HCT116 (cell line): ENCODE measurements at regions not wholly inside any gene's neighbourhood (a gene's known extent, or its start where the extent isn't known, plus 50 kb on each side); places are given as distances from the start of the nearest gene placed in this dataset.

Source experiments
- ATAC-seq: fragments of 200-7000 bp; cut with Tn5 transposase; 2 replicates; pipeline ENCODE4 v1.9.1; 2020; ENCODE audit warnings: mild to moderate bottlenecking, moderate library complexity
- BruUV-seq: library from RNA; stranded (reverse); fragments of 400-500 nt; replicated peaks from 2 replicates; lab custom pipeline; 2021; lab: Mats Ljungman, UMichigan
- CTCF ChIA-PET: fragments of 300-600 bp; sonication (Branson Sonifier 250); formaldehyde crosslinking; loops from one replicate; lab custom pipeline; 2021; ENCODE audit warnings: antibody characterized with exemption; lab: Charles Lee
- POLR2A ChIA-PET: fragments of 300-600, 350-600 bp; sonication (Branson Sonifier 250); formaldehyde crosslinking; loops from one replicate; lab custom pipeline; 2021; ENCODE audit warnings: antibody characterized with exemption; lab: Charles Lee
- RAD21 ChIA-PET, 2 experiments: fragments of 300-600 bp; sonication (Branson Sonifier 250); formaldehyde crosslinking; loops; one replicate each; lab custom pipeline; 2023; ENCODE audit warnings: low total read pairs in 2 of 2; ENCODE audit not compliant: uncharacterized antibody in 2 of 2, unreplicated experiment in 2 of 2, low non-redundant PET in 1 of 2; lab: Charles Lee
- DNase-seq: peaks from one replicate; pipeline ENCODE4 v3.0.0-alpha.2; 2010; ENCODE audit warnings: low read depth, low spot score
- H2AFZ ChIP-seq: fragments of 200-600 bp; shearing (Covaris generic), sonication (generic); 2 replicates; pipeline ENCODE4 v1.6.1; 2017; ENCODE audit warnings: low read depth, mixed run types, mixed read lengths, antibody characterized with exemption, low read length; ENCODE audit not compliant: poor library complexity, severe bottlenecking
- H3K27ac ChIP-seq: 2 replicates; pipeline ENCODE4 v1.5.1; 2012; ENCODE audit warnings: low read depth, low read length
- H3K27me3 ChIP-seq: fragments of 200-600 bp; sonication (generic); 2 replicates; pipeline ENCODE4 v1.6.1; 2016; ENCODE audit warnings: mixed run types, low read length, mixed read lengths; ENCODE audit not compliant: insufficient read depth
- H3K36me3 ChIP-seq, 2 experiments: fragments of 200-500 bp in 1 of 2; fragments of 200-600 bp in 1 of 2; sonication (Bioruptor generic) in 1 of 2; sonication (generic) in 1 of 2; 2 replicates each; pipeline versions ENCODE4 v1.5.1 to v1.6.1; 2014 to 2016; ENCODE audit warnings: low read length in 2 of 2, inconsistent platforms in 1 of 2, mixed read lengths in 1 of 2, mixed run types in 1 of 2; ENCODE audit not compliant: insufficient read depth in 2 of 2, control insufficient read depth in 1 of 2
- H3K4me1 ChIP-seq, 2 experiments: fragments of 200-600 bp in 1 of 2; sonication (generic) in 1 of 2; 2 replicates each; pipeline versions ENCODE4 v1.5.1 to v1.6.1; 2012 to 2017; ENCODE audit warnings: low read length in 2 of 2, inconsistent platforms in 1 of 2, mild to moderate bottlenecking in 1 of 2, mixed read lengths in 1 of 2, mixed run types in 1 of 2, moderate library complexity in 1 of 2; ENCODE audit not compliant: insufficient read depth in 2 of 2, control insufficient read depth in 1 of 2
- H3K4me2 ChIP-seq: fragments of 200-600 bp; sonication (generic); 2 replicates; pipeline ENCODE4 v1.6.1; 2017; ENCODE audit warnings: mixed run types, low read length, mixed read lengths
- H3K4me3 ChIP-seq, 2 experiments: fragments of 200-600 bp in 1 of 2; sonication (generic) in 1 of 2; replicated peaks in 1 of 2; 2 replicates each; pipeline ENCODE4 v1.5.1; 2011 to 2016; ENCODE audit warnings: low read length in 2 of 2, control low read depth in 1 of 2, low read depth in 1 of 2, mild to moderate bottlenecking in 1 of 2, mixed read lengths in 1 of 2, mixed run types in 1 of 2
- H3K79me2 ChIP-seq: fragments of 200-600 bp; sonication (generic); 2 replicates; pipeline ENCODE4 v1.6.1; 2017; ENCODE audit warnings: mild to moderate bottlenecking, mixed run types, low read length, moderate library complexity, mixed read lengths; ENCODE audit not compliant: insufficient read depth
- H3K9ac ChIP-seq: fragments of 200-600 bp; sonication (generic); 2 replicates; pipeline ENCODE4 v1.6.1; 2016; ENCODE audit warnings: low read length, mixed read lengths
- H3K9me2 ChIP-seq: fragments of 200-600 bp; sonication (generic), shearing (Covaris generic); 2 replicates; pipeline ENCODE4 v1.6.1; 2017; ENCODE audit warnings: mixed run types, mild to moderate bottlenecking, moderate library complexity; ENCODE audit not compliant: insufficient read depth
- H3K9me3 ChIP-seq, 2 experiments: fragments of 200-500 bp in 1 of 2; fragments of 200-600 bp in 1 of 2; sonication (Bioruptor generic) in 1 of 2; sonication (generic) in 1 of 2; 2 replicates each; pipeline ENCODE4 v1.6.1; 2014 to 2017; ENCODE audit warnings: low read length in 2 of 2, mixed read lengths in 2 of 2, inconsistent platforms in 1 of 2, low read depth in 1 of 2, mild to moderate bottlenecking in 1 of 2, mixed run types in 1 of 2, moderate library complexity in 1 of 2; ENCODE audit not compliant: control insufficient read depth in 1 of 2, insufficient read depth in 1 of 2
- H4K20me1 ChIP-seq: fragments of 200-600 bp; sonication (generic), shearing (Covaris generic); 2 replicates; pipeline ENCODE4 v1.6.1; 2017; ENCODE audit warnings: mixed run types, mild to moderate bottlenecking, moderate library complexity; ENCODE audit not compliant: insufficient read depth
- CBX3 ChIP-seq: IDR thresholded peaks from 2 replicates; pipeline ENCODE4 v1.6.1; 2012; ENCODE audit warnings: low read depth
- CEBPB ChIP-seq: IDR thresholded peaks from 2 replicates; pipeline ENCODE4 v1.6.1; 2012; ENCODE audit warnings: low read depth
- EGR1 ChIP-seq: IDR thresholded peaks from 2 replicates; pipeline ENCODE4 v1.6.1; 2012; ENCODE audit warnings: low read depth
- ELF1 ChIP-seq: IDR thresholded peaks from 2 replicates; pipeline ENCODE4 v1.6.1; 2012; ENCODE audit warnings: low read depth, borderline replicate concordance
- EZH2 ChIP-seq: fragments of 200-600 bp; sonication (generic); IDR thresholded peaks from 2 replicates; pipeline ENCODE4 v1.6.1; 2017; ENCODE audit warnings: antibody characterized with exemption, mixed run types
- EZH2phosphoT487 ChIP-seq: fragments of 200-600 bp; IDR thresholded peaks from 2 replicates; pipeline ENCODE4 v1.6.1; 2018; ENCODE audit warnings: antibody characterized with exemption, borderline replicate concordance
- POLR2A ChIP-seq: IDR thresholded peaks from 2 replicates; pipeline ENCODE4 v1.7.0; 2011; ENCODE audit warnings: borderline replicate concordance; ENCODE audit not compliant: insufficient read depth, insufficient read length; ENCODE audit errors: extremely low read depth
- POLR2AphosphoS5 ChIP-seq: IDR thresholded peaks from 2 replicates; pipeline ENCODE4 v1.6.1; 2011; ENCODE audit warnings: mild to moderate bottlenecking, low read depth, low read length, moderate library complexity
- RAD21 ChIP-seq: IDR thresholded peaks from 2 replicates; pipeline ENCODE4 v1.6.1; 2012; ENCODE audit warnings: low read depth, mild to moderate bottlenecking
- YY1 ChIP-seq: IDR thresholded peaks from 2 replicates; pipeline ENCODE4 v1.6.1; 2011; ENCODE audit warnings: low read length, low read depth, moderate library complexity, mild to moderate bottlenecking; ENCODE audit not compliant: insufficient replicate concordance; ENCODE audit errors: extremely low read depth
- ZFX ChIP-seq: fragments of 450-650 bp; IDR thresholded peaks from 2 replicates; pipeline ENCODE4 v1.6.1; 2017
- intact Hi-C: fragments of 100-400 bp; cut with micrococcal nuclease; formaldehyde crosslinking; loops from 2 replicates; pipeline ENCODE4 v1.10.0; 2022
- TF ChIP-seq, protein P1 (sequence below), 3 experiments: fragments of 200-600 bp in 1 of 3; sonication (generic) in 1 of 3; IDR thresholded peaks in 2 of 3; conservative IDR thresholded peaks in 1 of 3; 2 replicates each; pipeline ENCODE4 v1.5.1; 2012 to 2017; ENCODE audit warnings: low read depth in 2 of 3, low read length in 2 of 3, antibody characterized with exemption in 1 of 3, borderline replicate concordance in 1 of 3, control low read depth in 1 of 3, mild to moderate bottlenecking in 1 of 3, mixed read lengths in 1 of 3, mixed run types in 1 of 3, moderate library complexity in 1 of 3; ENCODE audit not compliant: insufficient read depth in 1 of 3
- TF ChIP-seq, protein P2 (sequence below): IDR thresholded peaks from 2 replicates; pipeline ENCODE4 v1.6.1; 2011; ENCODE audit warnings: mild to moderate bottlenecking, low read length, moderate library complexity; ENCODE audit not compliant: insufficient replicate concordance; ENCODE audit errors: extremely low read depth

DNA sequence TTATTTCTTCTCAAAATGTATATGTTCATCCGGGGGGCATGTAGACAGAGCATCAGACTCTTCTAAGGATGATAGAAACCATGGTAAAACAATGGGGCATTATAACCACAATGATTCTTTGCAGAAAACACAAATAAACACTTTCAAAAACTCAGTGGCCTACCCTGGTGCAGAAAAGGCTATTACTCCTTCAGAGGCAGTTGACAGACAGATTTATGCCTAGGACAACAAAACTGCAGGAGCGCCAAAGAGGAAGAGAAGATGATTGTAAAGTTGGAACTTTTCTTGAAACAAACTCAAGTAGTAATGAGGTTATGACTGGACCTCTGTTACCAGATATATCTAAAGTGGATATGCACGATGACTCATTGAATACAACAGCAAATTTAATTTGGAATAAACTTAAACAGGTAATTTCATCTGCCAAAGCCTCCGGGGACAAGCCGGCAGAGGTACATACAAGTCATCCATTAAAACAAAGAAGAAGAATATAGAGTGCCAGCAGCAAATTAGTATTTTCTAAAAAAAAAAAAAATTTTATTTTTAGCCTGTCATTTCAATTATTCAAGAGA lies 1068.4 kb upstream of the INTU start:
- no peaks in the 10 kb centered on the region for H3K79me2 ChIP-seq
- intact Hi-C loops: no loop called here
- no peaks in the 10 kb centered on the region for H3K4me1 ChIP-seq
- peak overlapping the region; percentile 4 for H2AFZ ChIP-seq
- TF ChIP-seq, protein P1, sequence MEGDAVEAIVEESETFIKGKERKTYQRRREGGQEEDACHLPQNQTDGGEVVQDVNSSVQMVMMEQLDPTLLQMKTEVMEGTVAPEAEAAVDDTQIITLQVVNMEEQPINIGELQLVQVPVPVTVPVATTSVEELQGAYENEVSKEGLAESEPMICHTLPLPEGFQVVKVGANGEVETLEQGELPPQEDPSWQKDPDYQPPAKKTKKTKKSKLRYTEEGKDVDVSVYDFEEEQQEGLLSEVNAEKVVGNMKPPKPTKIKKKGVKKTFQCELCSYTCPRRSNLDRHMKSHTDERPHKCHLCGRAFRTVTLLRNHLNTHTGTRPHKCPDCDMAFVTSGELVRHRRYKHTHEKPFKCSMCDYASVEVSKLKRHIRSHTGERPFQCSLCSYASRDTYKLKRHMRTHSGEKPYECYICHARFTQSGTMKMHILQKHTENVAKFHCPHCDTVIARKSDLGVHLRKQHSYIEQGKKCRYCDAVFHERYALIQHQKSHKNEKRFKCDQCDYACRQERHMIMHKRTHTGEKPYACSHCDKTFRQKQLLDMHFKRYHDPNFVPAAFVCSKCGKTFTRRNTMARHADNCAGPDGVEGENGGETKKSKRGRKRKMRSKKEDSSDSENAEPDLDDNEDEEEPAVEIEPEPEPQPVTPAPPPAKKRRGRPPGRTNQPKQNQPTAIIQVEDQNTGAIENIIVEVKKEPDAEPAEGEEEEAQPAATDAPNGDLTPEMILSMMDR (IDR thresholded peaks at IDR 0.05 in 2 of 3, conservative IDR thresholded peaks at IDR 0.05 in 1 of 3; ENCODE audit: borderline replicate concordance in 1 of 3, insufficient read depth in 1 of 3, low read depth in 2 of 3, low read length in 2 of 3): no peak
- TF ChIP-seq ZFX (no peak), CBX3 (no peak), EZH2 (no peak), ELF1 (no peak), YY1 (no peak), POLR2AphosphoS5 (no peak), CEBPB (no peak), POLR2A (no peak), RAD21 (no peak), EZH2phosphoT487 (no peak), EGR1 (no peak)
- TF ChIP-seq, protein P2, sequence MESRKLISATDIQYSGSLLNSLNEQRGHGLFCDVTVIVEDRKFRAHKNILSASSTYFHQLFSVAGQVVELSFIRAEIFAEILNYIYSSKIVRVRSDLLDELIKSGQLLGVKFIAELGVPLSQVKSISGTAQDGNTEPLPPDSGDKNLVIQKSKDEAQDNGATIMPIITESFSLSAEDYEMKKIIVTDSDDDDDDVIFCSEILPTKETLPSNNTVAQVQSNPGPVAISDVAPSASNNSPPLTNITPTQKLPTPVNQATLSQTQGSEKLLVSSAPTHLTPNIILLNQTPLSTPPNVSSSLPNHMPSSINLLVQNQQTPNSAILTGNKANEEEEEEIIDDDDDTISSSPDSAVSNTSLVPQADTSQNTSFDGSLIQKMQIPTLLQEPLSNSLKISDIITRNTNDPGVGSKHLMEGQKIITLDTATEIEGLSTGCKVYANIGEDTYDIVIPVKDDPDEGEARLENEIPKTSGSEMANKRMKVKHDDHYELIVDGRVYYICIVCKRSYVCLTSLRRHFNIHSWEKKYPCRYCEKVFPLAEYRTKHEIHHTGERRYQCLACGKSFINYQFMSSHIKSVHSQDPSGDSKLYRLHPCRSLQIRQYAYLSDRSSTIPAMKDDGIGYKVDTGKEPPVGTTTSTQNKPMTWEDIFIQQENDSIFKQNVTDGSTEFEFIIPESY: no peak
- no peak overlapping the region for H3K4me3 ChIP-seq
- CTCF ChIA-PET: no interaction called here
- H3K4me2 ChIP-seq: no peak overlapping the region
- no peaks in the 10 kb centered on the region for H3K36me3 ChIP-seq
- ATAC-seq (no peak), DNase-seq (no peak)
- H4K20me1 ChIP-seq: no peaks in the 10 kb centered on the region
- H3K9me2 ChIP-seq: no peaks in the 10 kb centered on the region
- RAD21 ChIA-PET: no interaction called here
- no peaks in the 10 kb centered on the region for H3K9me3 ChIP-seq
- BruUV-seq: no TSS peak
- H3K9ac ChIP-seq: no peak overlapping the region
- POLR2A ChIA-PET: no interaction called here
- H3K27me3 ChIP-seq: no peaks in the 10 kb centered on the region
- no peak overlapping the region for H3K27ac ChIP-seq
